Pulmonary artery endothelial cell (primary cell): ENCODE measurements at regions not wholly inside any gene's neighbourhood (a gene's known extent, or its start where the extent isn't known, plus 50 kb on each side); places are given as distances from the start of the nearest gene placed in this dataset.
"Not testable (repeated sequence)": the region's sequence is repeated elsewhere in the genome, so short reads cannot be mapped to it uniquely, and the experiment has no call there.

Source experiments
- DNase-seq: peaks from one replicate; pipeline ENCODE4 v3.0.0-alpha.2; 2011; ENCODE audit warnings: low read depth, low spot score

- DNase-seq, result no peak
Measured at GRCh38 chr4:186957952-186958555, 234.4 kb upstream of the FAT1 start.

- no peak for DNase-seq
Measured at GRCh38 chr4:186958726-186959350, 235.2 kb upstream of the FAT1 start.

GRCh38 chr4:186979961-186980745, 256.5 kb upstream of the FAT1 start:
- no peak for DNase-seq

GRCh38 chr4:186981161-186981560, 257.5 kb upstream of the FAT1 start:
- no peak for DNase-seq

- DNase-seq, result no peak
Measured at GRCh38 chr4:186982160-186982559, 258.5 kb upstream of the FAT1 start.

GRCh38 chr4:186984105-186984644, 260.5 kb upstream of the FAT1 start:
- DNase-seq, result no peak

GRCh38 chr4:186999686-187000085, 276.0 kb upstream of the FAT1 start:
- DNase-seq, result no peak

GRCh38 chr4:187000281-187000680, 276.6 kb upstream of the FAT1 start:
- no peak for DNase-seq

GRCh38 chr4:187002133-187002532, 278.5 kb upstream of the FAT1 start:
- DNase-seq, result not testable (repeated sequence)

- no peak for DNase-seq
Measured at GRCh38 chr4:187004628-187005027, 281.0 kb upstream of the FAT1 start.

GRCh38 chr4:187006189-187006618, 282.5 kb upstream of the FAT1 start:
- no peak for DNase-seq

- DNase-seq, result no peak
Measured at GRCh38 chr4:187010052-187010451, 286.4 kb upstream of the FAT1 start.

GRCh38 chr4:187016101-187016500, 292.4 kb upstream of the FAT1 start:
- no peak for DNase-seq

GRCh38 chr4:187017147-187017546, 293.5 kb upstream of the FAT1 start:
- no peak for DNase-seq

- no peak for DNase-seq
Measured at GRCh38 chr4:187019896-187020295, 296.2 kb upstream of the FAT1 start.

- DNase-seq, result no peak
Measured at GRCh38 chr4:187020676-187021075, 297.0 kb upstream of the FAT1 start.

- DNase-seq, result no peak
Measured at GRCh38 chr4:187021436-187022205, 298.0 kb upstream of the FAT1 start.

GRCh38 chr4:187027272-187027671, 303.6 kb upstream of the FAT1 start:
- DNase-seq, result no peak

GRCh38 chr4:187042251-187042650, 318.6 kb upstream of the FAT1 start:
- DNase-seq, result no peak

- DNase-seq, result no peak
Measured at GRCh38 chr4:187046471-187046870, 322.8 kb upstream of the FAT1 start.

GRCh38 chr4:187059021-187059420, 335.4 kb upstream of the FAT1 start:
- no peak for DNase-seq

- no peak for DNase-seq
Measured at GRCh38 chr4:187059895-187060294, 336.2 kb upstream of the FAT1 start.
